ENCODE measurements at regions not wholly inside any gene's neighbourhood (a gene's known extent, or its start where the extent isn't known, plus 50 kb on each side); places are given as distances from the start of the nearest gene placed in this dataset.

DNA sequence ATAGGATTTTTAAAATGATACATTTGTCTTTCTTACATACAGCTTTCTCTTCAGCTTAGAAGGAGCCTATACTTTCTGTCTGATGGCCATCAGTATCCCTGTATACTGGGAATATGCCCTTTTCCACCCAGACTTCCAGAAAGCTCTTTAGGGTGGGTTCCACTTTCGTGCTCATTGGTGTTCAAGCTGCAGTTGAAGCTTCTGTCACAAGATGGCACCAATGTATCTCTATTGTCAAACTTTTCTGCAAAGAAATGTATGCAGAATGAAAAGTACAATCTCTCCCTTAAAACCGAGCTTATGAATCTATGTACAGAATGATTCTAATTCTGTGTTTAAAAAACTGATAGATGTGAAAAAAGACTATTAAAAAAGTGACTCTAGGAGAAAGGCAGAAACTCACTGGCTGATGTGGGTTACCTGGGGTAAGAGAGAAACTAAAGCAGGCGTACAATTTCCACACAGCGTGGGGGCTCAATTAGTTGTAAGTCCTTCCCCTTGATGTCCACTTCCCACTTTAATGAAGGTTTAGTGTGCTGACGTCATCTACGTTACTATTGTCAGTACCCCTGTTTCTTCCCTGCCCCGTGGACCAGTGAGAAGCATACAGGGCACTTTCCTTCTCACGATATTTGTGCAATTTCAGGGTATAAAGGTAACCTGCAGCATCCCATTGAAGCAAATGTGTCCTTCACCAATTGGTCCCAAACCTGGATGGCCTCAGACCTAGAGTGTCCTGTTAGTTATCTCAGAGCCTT is 57.3 kb upstream of the TCEAL2 start:
- intact Hi-C loops (cut with micrococcal nuclease) = loop anchor here (5.0 to 10.0 kb wide), 2 partner anchors 427 to 794 kb away; no protein-coding TSS in a partner anchor

DNA sequence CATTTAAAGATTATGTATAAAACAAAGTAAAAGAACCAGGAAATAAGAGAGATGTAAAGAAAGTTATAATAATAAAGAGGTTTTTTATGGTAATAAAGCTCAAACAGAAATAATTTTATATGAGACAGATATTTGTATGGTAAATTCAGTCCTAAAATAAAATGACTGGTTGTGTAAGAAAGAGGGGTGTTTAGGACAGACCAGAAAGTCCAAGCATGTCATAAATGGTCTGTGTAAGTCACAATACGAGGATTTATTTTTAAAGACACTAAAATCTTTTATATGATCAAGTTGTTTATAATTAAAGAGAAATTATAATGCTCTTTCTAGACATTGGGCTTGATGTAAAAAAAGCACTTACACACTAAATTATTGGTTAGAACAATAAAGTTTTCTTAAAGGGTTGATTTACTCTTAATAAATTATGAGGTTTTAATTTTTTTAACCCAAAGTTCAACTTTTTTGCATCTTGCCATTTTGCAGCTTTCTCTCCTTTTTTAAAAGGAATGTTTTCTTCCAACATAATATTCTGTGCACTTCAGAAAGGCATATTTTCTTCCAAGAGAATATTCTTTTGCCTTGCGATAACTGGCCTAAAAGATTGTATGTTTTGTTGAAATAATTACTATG is 61.9 kb upstream of the TCEAL2 start:
- intact Hi-C loops (cut with micrococcal nuclease) = loop anchor here (10.0 kb wide), 1 partner anchor 431 kb away; no protein-coding TSS in a partner anchor

DNA sequence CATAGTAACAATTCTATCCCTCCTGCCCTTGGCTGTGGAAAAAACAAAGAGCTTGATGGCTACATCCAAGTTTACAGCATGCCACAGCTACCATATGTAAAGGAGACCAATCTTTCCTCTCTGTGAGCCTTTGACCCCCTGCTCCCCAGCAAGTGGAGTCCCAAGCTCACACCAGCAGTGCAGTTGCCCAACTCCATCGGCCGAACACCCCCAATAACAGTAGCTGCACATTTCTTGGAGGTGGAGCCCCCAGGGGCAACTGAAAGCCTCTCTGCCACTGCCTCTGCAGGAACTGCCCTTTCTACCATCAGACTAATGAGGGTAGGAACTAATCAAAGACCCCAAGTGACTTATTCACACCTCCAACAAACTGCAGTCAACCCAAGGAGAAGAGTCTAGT is 81.0 kb upstream of the TCEAL2 start:
- intact Hi-C loops (cut with micrococcal nuclease) = no loop called here

- intact Hi-C loops (cut with micrococcal nuclease) = no loop called here
Observed at GRCh38 chrX:102043380-102043779, 82.1 kb upstream of the TCEAL2 start.

- intact Hi-C loops (cut with micrococcal nuclease) = no loop called here
Observed at GRCh38 chrX:102042372-102043325, 82.8 kb upstream of the TCEAL2 start.

DNA sequence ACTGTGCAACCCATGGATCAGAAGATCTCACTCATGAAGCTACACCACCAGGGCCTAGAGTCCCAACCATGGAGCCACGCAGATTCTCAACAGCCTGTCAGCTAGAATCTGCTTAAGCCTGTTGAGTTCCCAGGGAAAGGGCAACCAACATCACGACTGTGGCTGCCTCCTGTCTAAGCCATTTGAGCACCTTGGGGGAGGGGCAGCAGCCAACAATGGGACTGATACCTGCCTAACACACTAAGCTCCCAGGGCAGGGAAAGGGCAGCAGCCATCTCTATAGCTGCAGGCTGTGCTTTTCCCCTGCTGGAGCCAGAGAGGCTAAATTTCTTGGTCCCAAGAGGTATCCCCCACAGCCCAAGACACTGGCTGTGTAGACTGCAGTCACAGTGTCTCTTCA is 96.5 kb upstream of the TCEAL2 start:
- intact Hi-C loops (cut with micrococcal nuclease) = no loop called here

- intact Hi-C loops (cut with micrococcal nuclease) = no loop called here
Observed at GRCh38 chrX:102018208-102018607, 86.4 kb upstream of the ZMAT1 start.

DNA sequence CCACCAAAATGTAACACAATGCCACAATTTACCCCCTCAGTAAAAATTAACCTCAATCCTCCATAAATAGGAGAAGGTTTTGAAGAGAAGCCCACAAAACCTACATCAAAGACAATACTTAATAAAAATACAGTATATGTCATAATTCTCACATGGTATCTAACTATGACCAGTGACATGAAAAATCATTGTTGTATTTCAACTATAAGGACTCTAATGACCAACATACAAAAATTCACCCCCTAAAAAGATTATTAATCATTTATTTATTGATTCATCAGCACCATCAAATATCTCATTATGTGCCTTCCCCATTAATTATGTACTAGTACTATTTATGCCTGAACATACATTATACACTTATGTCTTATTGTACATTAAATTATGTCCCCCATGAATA is 77.1 kb upstream of the ZMAT1 start:
- intact Hi-C loops (cut with micrococcal nuclease) = no loop called here

- intact Hi-C loops (cut with micrococcal nuclease) = no loop called here
Observed at GRCh38 chrX:101999644-102000539, 68.1 kb upstream of the ZMAT1 start.

DNA sequence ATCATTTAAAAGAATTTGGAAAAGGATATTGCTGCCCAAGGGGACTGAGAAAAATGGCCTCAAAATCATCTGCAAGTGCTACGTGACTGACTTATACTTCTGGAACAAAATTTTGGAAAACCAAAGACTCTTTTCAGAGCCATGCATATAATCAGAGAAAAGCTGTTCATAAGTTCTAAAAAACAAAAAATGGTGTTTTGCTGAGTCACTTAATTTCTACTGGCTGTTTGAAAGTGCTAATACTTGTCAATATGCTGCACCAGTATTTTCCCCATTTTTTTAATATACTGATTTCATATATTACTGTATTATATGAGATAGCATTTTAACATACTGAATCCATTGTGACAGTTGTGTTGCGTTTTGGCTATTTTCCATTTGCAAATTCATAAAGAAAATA is 61.5 kb upstream of the ZMAT1 start:
- intact Hi-C loops (cut with micrococcal nuclease) = no loop called here

- intact Hi-C loops (cut with micrococcal nuclease) = no loop called here
Observed at GRCh38 chrX:101986586-101986985, 54.8 kb upstream of the ZMAT1 start.

All from T-helper 1 cell treated with Interleukin-12 subunit alpha and Interleukin-12 subunit beta and Interleukin-4 antibody, amounts not matched to agents 30 ng/mL and 1 ng/mL, for 36 hours (primary cell).